ENCODE measurements at regions not wholly inside any gene's neighbourhood (a gene's known extent, or its start where the extent isn't known, plus 50 kb on each side); places are given as distances from the start of the nearest gene placed in this dataset.
"Not testable (repeated sequence)": the region's sequence is repeated elsewhere in the genome, so short reads cannot be mapped to it uniquely, and the experiment has no call there.

DNA sequence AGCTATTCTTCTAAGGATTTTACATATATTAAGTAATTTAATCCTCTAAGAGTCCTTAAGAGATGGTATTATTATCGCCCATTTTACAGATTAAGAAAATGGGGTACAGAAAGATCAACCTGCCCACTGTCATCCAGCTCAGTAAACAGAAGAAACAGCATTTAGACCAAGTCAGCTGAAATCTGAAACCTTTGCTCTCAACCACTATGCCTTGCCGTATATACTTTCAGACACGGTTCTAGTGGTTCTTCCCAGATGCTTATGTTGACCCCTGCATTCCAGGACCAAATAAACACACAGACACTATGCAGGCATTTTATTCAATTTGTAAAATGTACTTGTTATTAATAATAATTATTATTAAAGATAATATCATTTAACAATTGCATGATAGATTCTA is 854.8 kb downstream of the KCNJ2 start:
- no peak for DNase-seq (ENCODE audit: low spot score)

DNA sequence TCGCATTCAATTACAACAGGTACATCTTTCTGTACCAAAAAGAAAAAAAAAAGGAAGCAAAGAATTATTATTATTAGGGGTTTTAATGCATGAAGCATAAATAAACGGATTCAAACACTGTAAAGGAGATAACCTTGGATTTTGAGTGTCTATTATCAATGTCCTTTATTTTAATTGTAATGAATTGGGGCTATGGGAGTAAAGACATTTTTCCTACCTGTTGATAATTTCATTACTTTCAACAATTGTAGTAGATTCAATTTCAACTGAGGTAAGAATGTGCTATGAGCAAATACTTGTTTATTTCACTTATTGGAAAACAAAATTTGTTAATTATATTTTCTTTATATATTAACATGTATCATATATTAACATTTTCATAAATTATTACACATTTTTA is 855.6 kb downstream of the KCNJ2 start:
- no peak for DNase-seq (ENCODE audit: low spot score)

DNA sequence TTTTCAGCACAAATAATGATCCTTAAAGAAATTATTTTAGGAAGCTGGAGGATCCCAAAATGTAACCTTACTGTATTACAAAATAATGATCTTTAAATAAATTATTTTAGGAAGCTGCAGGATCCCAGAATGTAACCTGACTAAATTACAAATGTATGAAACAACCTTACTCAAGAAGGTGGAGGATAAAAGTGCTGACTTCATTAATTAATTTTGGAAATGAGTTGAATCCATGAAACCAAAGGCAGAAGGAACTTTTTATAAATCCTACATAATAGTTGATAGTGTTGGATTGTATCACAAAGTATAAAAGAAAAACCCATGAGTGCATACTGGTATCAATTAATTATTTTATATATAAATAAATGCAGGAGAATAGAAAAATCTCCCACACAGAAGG is 859.9 kb downstream of the KCNJ2 start:
- DNase-seq (ENCODE audit: low spot score), result no peak

DNA sequence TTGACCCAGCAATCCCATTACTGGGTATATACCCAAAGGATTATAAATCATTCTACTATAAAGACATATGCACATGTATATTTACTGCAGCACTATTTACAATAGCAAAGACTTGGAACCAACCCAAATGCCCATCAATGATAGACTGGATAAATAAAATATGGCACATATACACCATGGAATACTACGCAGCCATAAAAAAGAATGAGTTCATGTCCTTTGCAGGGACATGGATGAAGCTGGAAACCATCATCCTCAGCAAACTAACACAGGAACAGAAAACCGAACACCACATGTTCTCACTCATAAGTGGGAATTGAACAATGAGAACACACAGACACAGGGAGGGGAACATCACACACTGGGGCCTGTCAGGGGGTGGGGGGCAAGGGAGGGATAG is 862.0 kb downstream of the KCNJ2 start:
- not testable (repeated sequence) for DNase-seq (ENCODE audit: low spot score)

DNA sequence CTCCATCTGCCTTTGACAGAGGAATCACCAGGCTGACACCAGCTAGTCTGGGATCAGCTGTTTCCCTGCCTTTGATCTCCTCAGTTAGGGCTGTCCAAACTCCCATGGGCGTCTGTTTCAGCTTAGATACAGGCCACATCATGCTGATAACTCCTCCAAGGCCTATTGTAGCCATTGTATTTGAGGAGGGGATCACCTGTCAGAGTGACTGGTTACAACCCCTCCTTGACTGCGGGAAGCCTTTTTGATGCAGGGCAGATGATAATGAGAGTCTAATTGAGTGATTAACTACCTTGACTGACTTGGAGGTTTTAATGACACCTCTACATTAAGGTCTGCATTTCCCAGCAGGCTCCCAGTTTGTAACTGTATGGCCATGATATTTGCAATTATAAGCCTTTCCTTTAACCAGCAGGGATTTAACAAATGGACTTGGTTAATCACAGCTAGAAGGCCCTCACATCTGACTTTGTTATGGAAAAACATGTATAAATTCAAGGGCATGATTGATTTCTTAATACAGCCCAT is 863.5 kb downstream of the KCNJ2 start:
- DNase-seq (ENCODE audit: low spot score), result no peak

DNA sequence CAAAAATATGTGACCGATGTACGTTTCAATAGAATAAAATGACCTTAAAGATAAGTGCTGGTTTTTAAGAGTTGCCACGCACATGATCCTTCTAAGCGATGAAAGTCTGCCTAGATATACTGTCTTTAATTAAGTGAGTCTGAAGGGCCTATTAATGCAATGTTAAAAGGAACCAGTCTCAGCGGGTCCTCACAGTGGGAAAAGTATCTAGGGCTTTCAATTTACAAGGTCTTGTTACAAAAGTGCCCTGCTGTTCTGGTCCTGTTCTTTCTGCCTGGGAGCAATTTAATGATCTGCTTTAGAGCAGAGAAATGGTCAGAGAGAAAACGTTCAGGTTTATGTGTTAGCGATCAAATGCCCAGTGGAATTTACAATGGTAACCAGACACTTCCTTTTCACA is 864.0 kb downstream of the KCNJ2 start:
- no peak for DNase-seq (ENCODE audit: low spot score)

DNA sequence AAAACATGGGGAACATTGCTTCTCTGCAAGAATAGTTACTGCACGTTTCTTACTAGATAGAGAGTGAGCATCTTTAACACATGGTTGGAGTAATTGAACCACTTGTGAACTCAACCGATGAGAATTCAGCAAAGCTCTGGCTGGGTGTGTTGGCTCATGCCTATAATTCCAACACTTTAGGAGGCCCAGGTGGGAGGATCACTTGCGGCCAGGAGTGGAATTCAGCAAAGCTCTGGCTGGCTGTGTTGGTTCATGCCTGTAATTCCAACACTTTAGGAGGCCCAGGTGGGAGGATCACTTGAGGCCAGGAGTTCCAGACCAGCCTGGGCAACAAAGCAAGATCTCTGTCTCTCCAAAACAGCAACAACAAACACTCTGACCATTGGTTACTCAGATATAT is 865.9 kb downstream of the KCNJ2 start:
- DNase-seq (ENCODE audit: low spot score), result no peak

DNA sequence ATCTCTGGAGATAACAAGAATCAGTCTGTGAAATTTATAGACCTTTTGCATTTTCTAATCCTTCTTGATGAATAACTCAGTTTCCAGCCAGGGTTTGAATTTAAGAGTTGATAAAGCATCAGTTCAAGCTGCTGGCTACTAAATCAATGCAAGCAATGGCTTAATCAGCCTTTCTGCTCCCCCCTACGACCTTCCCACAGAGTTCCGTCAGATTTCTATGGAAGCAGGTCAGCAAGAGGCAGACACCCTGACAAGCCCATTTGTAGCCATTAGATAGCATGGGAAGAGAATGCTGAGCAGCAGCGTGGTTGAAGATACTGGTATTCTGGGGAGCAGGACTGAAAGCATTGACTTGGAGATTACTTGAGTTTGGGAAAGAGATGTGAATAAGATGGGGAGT is 868.1 kb downstream of the KCNJ2 start:
- DNase-seq (ENCODE audit: low spot score), result no peak

DNA sequence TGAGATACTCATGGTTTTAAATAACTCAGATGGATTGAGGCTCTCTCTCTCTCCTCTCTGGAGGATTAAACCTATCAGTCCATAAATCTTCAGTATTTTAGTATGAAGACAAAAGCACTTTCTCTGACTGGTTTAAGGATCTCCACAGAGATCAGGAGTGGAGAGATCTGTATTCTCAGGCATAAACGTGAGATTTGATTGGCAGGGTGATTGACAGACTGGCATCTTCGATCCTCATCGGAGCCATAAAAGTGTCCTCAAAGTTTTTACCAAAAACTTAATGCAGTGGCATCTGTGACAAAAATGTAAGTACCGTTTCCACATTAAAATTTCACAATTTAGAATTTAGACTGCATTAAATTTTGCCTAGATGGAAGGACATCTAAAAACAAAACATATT is 870.1 kb downstream of the KCNJ2 start:
- no peak for DNase-seq (ENCODE audit: low spot score)

DNA sequence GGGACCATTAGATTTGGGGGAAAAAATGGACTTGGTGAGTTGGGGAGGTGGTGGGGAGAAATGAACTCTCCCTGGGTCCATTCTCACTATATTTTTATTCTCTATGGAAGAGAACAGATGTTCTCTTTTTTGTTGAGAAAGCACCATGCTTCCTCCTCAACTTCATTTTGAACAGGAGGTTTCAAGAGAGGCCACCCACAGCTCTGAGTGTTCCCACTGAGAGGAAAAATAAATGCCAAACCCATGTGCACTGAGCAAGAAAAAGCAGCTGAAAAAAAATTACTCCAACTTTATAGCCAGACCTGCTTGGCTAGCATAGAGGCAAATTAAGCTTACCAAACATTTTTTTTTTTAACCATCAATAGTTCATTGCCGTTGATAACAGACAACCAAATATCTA is 883.6 kb downstream of the KCNJ2 start:
- no peak for DNase-seq (ENCODE audit: low spot score)

DNA sequence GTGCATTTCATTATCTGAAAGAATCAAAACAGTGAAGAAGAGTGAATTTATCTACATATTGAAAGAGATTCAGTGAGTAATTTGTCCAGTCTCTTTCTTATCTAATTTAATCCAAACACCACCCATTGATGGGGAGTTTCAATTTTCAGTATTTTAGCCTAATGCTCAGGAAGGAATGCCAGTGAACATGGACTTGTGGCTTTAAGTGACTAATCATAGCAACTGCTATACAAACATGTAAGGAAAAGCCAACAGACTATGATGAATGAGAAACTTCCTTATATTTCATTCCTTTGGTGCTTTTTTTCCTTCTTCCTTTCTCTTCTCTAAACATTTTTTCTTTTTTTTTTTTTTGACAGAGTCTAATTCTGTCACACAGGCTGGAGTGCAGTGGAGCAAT is 885.8 kb downstream of the KCNJ2 start:
- no peak for DNase-seq (ENCODE audit: low spot score)

DNA sequence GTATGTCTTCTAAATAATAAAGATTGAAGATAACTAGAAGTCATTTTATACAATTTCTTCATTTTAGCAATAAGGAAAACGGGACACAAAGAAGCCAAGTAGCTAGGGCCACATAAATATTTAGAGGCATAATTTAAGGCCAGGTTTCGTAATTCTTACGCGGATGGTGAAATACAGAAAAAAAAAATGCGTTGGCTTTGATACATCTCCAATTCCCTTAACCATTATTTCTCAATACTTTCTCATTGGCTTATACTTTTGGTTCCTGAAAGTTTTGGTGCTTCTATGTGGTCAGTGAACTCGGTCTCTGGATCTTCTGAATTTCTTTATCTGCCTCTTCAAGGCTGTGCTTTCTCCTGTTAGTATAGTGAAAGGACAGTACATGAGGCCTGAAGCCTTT is 888.1 kb downstream of the KCNJ2 start:
- no peak for DNase-seq (ENCODE audit: low spot score)

DNA sequence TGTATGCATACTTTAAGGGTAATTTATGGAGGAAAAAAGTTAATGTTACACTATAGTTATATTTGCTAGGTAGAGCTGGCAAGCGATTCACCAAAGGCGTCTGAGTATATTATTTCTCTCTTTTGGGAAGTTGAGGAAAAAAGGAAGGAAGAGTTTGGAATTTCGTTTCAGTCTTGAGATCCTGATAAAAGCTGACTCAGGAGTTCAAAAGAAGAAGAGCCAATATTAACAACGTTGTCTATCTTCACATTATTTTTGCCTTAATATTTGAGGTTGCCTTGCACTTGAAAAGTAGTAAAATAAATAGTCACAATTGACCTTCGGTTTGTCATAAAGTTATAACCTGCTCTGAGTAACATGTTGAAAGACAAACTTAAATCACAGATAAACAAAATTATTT is 888.6 kb downstream of the KCNJ2 start:
- DNase-seq (ENCODE audit: low spot score), result no peak

DNA sequence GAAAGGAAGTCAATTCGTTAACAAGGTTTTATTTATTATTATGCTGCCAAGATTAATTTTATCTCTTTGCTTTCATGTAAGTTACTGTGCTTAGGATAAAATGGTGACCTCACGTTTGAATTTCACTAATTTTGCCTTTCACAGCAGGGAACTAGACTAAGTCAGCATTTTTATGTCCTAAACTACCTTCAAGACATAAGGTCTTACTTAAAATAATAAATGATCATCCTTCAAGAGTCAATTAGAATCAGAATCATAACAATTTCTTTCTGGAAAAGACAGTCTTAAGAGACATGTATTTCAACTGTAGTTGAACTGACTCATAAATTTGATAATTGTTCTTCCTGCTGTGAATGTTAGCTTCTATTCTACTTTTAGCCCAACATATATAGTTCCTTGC is 893.8 kb downstream of the KCNJ2 start:
- DNase-seq (ENCODE audit: low spot score), result no peak

DNA sequence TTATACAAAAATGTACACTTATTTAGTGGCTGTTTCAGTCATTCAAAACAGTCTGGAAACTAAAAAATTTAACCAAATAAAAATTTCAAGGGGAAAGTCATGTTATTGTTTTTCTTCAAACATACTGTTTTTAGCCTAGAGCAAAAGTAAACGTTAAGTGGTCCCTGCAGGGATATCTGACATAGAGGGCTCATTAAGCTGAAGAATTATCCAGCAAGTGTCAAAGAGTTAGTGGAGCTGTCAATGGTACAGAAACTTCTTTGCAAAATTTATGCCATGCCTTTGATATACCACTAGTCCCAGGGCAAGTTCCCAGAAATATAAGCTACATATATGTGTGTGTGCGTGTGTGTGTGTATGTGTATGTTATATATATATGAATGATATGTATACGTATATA is 894.2 kb downstream of the KCNJ2 start:
- no peak for DNase-seq (ENCODE audit: low spot score)

DNA sequence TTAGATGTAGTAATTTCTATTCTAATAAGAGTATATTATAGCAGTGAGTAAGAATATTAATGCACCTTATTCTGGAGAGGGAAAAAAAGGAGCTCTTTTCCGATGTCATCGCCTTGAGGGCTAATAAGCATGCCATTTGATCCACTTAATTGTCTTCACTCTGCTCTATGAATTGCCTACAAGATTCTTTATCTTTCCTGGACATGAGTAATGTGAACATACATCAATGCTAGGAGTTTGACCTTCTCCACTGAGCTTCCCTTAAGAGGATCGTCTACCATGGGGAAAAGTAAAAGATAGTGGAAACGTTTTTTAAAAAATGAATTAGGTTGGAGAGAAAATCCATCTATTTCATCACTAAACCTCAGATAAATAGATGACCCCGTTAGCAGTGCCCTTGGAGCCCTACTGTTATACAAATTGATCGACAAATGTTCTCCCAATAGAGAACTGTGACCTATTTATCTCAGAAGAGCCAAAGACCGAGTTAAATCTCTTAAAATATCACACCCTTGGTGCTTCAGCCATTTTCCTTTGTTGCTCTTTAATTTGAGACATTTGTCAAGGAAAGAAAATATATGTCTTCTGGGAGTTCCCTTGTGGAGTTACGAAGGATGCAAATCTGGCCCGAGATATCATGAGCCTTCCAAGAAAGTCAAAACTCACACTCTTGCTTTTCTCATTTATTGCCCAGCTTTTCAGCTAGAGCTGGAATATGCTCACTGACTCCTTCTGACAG is 898.5 kb downstream of the KCNJ2 start:
- no peak for DNase-seq (ENCODE audit: low spot score)

DNA sequence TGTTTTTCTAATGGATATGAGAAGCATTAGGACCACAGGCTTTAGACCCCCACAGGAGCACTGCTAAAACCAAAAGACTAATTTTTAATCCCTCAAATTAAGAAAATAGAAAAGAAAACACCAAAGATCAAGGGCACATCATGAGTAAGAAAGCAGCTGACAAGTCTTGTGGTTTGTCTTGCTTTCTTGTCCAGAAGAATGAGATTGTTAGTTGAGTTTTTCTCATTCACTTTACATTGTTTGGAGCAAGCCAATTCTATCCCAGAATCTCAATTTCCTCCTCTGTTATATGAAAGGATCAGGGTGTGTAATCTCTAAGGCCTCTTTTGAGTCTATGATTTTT is 899.0 kb downstream of the KCNJ2 start:
- no peak for DNase-seq (ENCODE audit: low spot score)

DNA sequence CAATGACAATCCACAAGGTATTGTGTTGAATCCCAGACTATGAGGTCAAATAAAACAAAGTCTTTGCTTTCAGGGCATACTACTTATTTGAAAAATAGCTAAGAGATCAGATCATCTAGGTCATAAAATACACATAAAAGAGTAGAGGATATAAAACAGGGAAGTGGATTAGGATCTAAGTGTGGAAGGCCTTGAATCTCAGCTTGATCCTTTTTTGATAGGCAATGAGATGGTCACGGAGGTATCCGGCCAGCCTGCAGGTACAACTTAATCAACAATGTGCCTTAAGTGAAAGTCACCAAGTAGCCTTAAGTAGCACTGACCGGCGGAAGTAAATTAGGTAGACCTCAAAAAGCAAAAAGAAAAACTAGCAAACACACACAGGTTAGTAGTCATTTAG is 901.7 kb downstream of the KCNJ2 start:
- DNase-seq (ENCODE audit: low spot score), result no peak

DNA sequence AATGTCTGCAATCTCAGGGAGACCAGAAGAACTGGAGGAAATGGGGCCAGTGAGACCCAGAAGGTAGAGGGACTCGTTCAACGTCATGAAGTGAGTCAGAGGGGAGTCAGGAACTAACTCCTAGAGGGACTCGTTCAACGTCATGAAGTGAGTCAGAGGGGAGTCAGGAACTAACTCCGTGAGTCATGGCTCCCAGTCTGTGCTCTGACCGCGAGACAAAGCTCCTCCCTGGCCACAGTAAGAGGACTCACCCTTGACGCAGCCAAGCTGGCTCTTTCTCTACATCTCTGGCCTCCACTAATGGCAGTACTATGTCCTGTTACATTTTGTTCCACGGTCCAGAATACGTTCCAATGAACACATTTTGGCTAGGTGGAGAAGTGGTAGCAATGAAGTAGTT is 902.5 kb downstream of the KCNJ2 start:
- DNase-seq (ENCODE audit: low spot score), result peak; percentile 44

DNA sequence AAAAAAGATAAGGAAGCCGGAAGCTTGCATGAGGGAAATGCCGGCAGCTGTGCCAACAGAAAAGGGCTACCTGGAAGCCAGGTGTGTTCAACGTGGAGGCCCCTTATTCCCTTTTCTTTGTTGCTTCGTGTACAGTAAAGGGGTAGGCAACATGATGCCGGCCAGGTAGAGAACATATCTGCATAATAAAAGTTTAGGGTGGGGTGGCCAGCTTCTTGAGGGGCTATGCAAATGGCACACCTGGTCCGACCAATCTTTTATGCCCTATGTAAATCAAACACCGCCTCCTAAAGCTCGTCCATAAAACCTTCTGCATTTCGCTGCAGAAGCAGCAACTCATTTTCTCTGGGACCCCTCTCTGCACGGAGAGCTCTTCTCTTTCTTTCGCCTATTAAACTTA is 911.6 kb downstream of the KCNJ2 start:
- DNase-seq (ENCODE audit: low spot score), result no peak

DNA sequence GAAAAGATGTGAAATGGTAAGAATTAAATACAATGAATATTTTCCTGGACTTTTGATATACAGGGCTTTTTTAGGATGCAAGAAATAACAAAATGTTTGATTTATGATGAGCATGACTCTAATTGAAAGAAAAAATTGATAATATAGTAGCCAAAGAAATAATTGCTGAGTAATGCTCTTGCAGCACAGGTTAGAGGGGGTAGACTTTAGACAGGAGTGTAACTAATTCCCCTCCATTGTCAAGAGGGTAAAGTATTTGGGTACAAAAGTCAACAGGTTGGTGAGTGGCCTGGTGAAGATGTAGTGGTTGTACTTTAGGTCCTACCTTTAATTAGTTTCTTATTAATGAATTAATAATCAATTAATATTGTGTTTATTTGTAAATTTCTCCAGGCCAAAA is 912.3 kb downstream of the KCNJ2 start:
- DNase-seq (ENCODE audit: low spot score), result no peak

DNA sequence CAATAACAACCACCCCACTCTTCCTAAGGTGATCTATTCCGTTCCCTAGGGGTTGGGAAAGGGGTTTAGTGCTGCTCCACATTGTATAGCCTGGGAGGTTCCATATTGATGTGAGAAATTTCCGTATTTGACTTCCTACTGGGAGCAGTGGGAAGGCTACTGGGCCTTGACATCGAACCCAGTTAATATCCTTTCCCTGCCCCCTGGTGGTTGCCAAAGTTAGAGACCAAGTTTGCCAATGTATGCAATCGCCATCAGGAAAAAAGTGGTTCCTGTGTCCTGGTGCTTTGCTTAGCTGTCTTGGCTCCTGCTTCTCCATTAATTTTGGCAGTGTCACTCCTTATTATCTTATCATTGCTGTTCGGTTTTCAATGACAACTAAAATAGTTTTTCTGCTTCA is 914.9 kb downstream of the KCNJ2 start:
- peak; percentile 19 for DNase-seq (ENCODE audit: low spot score)

DNA sequence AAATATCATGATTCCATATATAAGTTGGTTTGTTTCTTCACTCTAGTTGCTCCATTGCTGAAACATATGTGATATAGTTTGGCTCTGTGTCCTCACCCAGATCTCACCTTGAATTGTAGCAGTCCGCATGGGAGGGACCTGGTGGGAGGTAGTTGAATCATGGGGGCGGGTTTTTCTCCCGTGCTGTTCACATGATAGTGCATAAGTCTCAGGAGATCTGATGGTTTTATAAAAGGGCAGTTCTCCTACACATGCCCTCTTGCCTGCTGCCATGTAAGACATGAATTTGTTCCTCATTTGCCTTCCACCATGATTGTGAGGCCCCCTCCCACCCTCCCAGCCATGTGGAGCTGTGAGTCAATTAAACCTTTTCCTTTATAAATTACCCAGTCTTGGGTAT is 915.5 kb downstream of the KCNJ2 start:
- no peak for DNase-seq (ENCODE audit: low spot score)

DNA sequence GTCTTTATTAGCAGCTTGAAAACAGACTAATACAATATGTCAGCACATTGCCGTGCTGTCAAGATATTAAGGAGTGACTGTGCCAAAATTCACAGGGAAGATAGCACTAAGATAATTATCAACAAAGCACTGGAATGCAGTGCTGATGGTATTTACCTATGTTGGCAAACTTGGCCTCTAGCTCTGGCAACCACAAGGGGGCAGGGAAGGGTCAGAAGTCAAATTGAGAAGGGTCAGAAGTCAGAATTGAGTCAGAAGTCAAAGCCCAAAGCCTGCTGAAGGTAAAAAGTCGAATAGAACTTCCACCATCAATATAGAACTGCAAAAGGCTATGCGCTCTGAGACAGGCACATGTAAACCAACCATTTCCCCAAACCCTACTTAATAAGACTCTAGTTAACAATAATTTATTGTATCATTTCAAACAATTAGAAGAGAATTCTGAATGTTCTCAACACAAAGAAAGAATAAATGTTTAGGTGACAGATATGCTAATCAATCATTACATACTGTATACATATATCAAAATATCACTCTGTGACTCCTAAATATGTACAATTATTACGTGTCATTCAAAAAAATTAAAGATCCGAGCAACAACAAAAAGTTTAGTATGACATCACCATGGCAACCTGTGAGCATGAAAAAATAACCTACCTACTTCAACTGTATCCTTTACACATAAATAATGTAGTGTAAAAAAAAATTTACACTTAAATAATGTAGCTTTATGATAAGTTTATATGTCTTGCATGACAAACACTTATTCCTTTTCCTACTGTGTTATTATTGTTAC is 916.1 kb downstream of the KCNJ2 start:
- peak; percentile 24 for DNase-seq (ENCODE audit: low spot score)
